ENCODE measurements at regions not wholly inside any gene's neighbourhood (a gene's known extent, or its start where the extent isn't known, plus 50 kb on each side); places are given as distances from the start of the nearest gene placed in this dataset.

DNA sequence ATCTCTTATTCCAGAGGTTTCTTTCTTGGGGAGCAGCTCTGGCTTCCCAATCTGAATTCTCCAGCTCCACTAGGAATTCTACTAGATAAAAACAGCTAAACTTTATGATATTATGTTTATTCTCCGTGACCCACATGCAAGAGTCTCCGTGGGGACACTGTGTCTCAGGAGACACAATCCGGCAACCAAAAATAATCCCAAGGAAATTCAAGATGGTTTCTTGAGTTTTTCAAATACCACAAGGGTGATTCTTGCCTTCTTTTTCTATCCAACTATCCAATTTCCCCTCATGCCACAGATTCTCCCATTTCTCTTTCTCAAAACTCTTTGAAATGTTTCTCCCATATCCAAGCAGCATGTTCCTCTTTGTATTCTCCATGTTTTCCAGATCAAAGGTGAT, 103.1 kb downstream of the FAS start:
- no peak for DNase-seq

DNA sequence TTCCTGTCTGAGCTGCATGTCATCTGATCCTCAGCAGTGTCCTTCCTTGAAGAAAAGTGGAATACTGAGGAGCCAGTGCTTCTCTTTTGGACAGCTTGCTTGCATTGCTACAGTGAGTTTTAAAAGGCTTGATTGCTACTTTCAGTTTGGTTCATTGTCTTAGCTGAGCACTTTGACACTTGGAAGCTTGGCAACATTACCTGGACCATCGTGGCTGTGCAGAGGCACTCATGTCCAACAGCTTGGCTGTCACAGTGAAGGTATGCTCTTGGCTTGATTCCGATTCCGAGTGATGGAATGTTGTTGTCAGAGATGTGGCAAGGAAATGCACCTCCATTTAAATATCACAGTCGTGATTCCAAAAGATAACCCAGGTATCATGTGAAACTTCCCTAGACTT, 102.4 kb downstream of the FAS start:
- DNase-seq: no peak

DNA sequence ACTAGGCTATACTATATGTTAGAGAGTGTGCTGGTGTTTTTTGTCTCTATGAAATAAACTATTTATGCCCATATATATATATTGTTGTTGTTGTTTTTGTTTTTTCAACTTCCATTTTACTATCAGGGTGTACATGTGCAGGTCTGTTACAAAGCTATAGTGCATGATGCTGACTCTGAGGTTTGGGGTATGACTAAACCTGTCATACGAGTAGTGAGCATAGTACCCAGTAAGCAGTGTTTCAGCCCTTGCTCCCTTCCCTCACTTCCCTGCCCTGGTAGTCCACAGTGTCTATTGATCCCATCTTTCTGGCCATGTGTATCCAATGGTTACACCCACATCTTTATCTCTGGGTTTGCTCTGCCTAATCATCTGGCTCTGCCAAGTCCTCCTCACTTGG, 101.8 kb downstream of the FAS start:
- DNase-seq: no peak

DNA sequence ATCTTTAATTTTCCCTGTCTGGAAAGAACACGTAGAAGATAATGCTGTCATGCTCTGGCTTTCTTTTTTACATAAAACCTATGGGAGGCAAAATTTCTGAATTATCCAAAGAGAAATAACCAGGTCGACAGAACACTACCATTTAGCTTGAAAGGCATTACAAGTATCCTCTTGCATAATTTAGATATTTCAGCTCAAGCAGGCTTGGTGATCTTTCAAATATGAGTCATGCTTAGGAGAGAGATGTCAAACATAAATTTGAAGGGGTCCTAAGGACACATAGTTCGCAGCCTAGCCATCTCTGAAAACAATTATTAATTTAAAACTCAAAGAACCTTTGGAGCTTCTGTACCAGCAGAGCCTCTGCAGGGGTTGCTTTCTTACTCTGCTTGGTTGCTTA, 100.9 kb downstream of the FAS start:
- no peak for DNase-seq

DNA sequence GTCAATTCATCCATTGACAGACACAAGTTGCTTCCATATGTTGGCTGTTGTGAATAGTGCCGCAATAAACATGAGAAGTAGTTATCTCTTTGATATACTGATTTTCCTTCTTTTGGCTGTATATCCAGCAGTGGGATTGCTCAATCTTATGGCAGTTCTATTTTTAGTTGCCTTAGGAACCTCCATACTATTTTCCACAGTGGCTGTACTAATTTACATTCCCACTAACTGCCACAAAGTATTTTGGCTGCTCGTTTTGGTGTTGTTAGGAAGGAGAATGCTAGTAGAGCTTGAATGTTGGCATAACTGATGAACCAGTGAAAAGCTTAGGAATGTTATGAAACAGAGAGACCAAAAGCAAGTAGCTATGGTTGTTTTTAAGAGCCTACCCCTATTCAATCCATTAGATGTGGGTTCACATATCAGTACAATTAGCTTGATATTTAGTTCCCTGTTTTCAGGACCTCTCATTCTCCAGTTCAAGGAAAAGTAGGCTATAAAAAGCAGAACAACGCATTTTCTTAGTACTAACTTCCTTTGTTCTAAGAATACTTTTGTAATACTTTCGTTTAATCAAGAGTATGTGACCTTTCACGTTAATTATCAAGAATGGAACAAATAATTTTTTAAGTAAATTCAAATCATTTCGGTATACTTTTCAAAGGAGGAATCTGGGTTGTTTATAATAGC, 100.3 kb downstream of the FAS start:
- DNase-seq: no peak

DNA sequence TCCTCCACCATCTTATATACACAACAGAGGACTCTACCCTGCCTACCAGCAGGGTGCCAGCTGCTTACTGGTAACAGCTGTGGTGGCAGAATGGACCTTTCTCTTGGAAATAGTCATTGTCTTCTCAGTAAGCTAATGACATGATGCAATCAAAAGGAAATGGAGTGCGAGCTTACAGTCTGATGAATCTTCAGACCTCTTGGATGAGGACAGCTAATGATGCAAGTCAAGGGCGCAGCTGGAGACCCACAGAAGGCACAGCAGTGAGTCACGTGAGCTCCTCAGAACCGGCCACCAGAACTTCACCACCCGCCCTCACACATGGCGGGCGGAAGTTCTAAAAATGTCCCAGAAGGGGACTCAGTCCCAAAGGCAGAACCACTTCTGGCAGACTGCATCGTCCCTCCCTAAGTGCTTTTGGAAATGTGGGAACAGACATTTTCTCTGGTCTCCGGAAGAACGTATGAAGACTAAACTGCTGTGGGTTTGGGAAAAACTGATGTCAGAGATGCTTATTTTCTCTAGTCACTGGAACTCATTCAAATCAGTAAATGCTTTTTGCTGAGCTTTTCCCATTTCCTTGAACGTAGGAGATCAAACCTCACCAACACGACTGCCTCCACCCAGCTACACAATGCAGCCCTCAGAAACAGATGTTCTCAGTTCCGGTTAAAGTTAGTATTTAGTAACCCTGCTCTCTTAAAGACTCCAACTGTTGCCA, 96.4 kb downstream of the FAS start:
- peak; percentile 11 for DNase-seq

DNA sequence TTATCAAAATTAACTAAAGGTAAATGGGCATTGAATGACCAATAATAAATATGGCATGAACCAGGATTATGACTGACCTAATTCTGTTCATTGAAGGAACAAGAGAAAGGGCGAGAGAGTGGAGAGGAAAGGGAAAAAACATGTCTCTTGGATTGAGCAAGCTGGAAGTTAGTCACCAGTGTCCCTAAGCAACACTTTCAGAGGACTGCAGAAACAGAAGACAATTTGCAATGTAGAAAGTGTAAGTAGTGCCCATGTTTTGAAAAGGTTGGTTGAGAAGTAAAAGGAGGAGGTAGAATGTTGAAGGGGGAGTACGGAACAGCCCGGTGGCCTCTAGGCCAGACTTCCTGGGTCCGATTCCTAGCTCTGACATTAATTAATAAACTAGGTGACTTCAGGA, 94.6 kb downstream of the FAS start:
- DNase-seq: no peak

DNA sequence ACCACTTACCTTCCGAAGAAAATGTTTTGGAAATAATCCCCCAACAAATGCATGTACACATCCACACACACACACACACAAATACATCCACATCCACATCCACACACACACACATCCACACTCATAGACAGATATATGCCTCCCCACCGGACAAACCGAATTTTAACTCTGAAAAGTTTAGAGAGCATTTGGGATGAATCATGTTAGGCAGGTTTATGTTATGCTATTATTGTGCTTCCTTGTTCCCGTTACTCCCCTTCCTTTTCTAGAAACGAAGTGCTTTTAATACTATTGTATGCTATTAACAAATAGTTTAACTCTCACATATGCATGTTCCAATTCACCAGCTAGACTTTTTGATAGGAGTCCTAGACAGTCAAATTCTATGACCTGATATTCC, 91.5 kb downstream of the FAS start:
- no peak for DNase-seq

DNA sequence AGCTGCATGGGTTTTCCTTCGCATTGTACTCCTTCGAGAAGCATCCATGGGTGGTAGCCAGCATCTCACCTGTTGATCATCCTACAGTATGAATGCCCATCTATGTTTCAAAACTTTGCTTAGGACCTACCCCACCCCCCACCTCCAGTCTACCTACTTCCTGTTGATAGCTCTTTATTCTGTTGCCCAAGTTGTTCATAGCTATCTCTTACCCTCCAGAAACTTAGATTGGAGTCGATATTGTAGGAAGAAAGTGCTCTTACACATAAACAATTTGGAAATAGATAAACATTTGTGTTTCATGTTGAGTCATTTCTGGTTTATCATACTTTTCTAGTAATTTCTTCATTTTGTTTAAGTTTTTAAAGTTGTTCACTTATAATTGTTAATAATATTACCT, 90.1 kb downstream of the FAS start:
- DNase-seq: no peak

DNA sequence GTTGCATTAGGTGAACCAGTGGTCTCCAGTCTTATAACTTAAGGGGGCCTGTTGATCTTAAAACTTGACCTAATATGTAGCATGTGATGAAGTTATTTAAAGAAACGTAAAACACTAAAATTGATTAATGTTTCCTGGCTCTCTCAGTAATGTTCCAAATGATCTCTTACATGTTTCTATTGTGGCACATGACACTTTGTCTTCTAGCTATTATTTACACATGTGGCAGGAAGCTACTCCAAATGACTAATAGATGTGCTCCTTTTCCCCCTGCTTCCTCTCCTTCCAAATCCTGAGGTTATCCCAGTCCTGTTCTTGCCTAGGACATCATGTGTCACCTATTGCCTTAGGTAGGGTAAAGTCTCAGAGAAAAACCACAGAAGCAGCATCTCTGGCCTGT, 89.4 kb downstream of the FAS start:
- peak; percentile 19 for DNase-seq

DNA sequence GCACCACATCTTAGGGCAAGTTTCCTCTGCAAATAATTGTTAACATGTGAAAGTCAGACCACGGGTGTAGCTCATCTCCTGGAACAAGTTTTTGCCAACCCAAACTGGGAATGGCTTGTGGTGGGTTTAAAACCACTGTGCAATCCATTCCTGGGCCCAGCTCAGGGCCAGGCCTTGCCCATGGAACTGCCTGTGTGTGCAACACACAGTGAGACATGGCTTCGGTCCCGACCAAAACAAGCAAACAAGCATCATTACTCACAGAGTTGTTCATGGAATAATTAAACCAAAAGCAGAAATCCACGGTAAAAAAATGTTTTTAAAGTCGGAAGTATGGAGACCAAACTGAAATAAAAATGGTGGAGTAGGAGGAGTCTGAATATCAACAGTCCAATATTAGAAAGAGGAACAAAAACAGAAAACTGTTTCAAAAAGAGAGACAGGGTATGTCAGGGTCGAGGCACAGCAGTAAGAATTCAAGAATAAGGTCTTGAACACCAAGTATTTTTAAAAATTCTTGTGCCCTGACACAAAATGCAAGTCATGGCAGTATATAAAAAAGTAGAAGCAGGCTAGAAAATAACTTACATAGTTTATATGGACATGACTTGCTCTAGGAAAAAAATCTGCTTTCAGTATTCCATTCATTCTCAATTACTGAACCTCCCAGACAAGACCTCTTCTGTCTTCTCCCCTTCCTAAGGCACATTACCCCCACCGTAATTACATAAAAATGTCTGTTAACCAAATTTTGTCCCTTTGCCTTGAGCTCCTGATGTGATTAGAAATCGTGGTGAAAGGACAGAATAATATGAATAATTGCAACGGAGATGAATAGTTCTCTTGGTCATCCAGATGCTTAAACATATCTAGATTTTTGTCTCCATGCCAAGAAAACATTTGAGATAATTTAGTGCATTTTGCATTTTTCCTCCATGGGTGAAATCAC, 88.4 kb downstream of the FAS start:
- no peak for DNase-seq

DNA sequence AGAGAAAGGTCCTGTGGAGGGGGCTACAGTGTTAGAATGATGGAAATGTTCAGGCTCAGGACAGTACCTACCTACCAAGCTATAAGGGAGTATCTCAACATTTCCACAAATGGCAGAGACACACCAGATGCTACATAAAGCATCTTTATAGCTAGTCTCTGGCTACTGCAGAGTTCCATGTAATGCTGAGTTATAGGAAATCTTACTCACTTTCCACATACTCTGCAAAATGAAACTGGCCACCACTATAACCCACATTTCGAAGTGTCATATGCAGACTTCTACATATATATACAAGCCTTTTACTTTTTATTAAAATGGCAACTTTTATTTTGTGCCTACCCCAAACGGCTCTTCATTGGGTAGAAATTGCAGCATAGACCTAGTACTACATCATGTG, 85.5 kb downstream of the FAS start:
- DNase-seq: no peak

DNA sequence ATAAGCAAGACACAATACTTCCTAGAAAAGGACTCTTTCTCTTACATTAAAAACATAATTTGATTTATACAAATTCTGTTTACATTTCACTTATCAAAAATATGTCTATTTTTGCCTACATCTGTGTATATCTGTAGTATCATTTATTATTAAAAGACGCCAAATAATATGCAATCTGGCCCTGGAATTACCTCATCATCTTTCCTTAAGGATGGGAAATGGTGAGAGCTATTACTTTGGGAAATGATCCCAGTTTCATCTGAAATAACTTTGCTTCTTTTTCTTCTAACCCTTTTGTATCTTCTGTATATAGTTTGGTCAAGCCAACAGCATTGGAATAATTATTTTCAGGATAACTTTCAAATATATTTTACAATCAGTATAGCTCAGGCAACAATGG, 85.0 kb downstream of the FAS start:
- no peak for DNase-seq

DNA sequence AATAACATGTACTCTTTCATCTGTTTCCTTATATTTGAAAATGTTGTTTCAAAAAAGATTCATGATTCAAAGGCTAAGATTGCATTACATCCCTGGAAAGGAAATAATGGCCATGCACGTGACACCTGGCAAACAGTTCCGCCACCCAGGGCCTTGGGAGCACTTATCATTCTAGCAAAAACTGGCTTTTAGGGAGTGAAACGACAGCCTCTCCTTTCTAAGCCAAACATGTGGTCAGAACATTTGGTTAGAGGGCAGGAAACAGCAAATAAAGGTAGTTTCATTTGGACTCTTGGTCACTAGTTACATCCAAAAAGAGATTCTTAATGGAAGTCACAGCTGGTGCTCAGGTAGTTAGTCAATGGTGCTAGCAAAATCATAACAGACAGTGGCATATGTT, 83.5 kb downstream of the FAS start:
- DNase-seq: no peak

DNA sequence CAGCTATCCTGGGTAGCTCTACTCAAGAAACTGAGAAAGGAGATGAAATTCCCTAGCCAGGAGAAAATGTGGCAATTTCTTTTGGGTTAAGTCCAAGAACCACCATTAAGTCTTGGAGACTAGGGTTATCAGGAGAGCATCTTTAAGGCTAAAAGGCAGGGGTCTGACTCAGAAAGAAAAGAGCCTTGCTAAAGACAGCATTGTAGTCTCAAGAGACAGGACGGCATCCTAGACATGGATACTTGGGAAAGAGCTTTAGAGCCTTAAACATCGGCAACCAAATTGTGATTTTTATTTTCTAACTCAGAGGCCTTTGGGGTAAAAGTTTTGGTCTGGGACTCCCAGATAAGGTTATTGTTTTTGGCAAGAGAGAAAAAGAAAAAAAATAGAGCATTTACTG, 83.1 kb downstream of the FAS start:
- DNase-seq: no peak

DNA sequence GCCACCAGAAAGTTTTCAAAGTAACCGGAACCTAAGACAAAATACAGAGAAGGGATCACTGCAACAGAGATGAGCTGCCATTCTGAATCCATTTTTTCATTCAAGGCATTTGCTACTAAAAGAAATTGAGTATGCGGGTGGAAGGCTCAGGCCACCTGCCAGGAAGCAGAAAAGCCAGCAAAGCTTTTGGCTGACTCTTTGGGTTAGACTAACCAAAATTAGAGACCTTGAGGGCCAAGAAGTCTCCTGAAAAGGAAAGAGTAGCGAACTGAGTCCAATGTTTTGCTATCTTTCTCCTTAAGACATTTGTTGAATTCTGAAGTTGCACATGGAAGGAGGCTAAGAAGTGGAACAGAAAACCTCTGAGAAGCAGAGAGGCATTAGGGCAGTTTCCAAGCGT, 79.0 kb downstream of the FAS start:
- DNase-seq: no peak
